Kidney capillary endothelial cell (primary cell): ENCODE measurements at regions not wholly inside any gene's neighbourhood (a gene's known extent, or its start where the extent isn't known, plus 50 kb on each side); places are given as distances from the start of the nearest gene placed in this dataset.

Source experiments
- DNase-seq: peaks from one replicate; pipeline ENCODE4 v3.0.0-alpha.2; 2018; ENCODE audit warnings: low spot score

DNA sequence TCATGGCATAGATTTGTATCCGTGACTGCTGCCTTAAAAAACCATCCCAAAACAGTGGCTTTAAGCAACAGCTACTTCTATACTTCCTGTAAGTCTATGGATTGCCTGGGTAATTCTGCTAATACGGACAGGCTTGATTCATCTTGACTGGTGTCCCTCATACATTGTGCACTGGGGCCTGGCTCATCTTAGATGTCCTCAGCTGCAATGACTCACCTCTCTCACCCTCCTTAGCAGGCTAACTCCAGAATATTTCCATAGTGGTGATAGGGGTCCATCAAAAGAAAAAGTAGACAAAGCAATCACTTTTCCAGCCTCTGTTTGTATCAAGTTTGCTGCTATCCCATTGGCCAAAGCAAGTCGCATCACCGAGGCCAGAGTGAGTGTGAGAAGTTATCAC is 409.1 kb upstream of the KAZN start:
- no peak for DNase-seq

DNA sequence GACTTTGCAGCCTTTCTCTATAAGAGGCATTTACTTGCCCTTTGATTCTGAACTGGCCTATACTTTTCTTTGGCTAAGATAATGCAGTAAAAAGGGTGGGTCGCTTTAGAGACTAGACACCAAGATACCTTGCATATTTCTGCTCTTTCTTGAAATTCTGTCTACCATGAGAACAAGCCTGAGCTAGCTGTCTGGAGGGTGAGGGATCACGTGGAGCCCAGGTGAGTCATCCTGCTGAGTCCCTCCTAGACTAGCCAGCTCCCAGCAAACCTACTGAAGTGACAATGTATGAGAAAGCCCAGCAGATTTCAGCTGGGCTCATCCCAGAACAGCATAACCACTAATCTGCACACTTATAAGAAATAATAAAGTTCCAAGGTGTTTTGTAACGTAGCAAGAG is 408.0 kb upstream of the KAZN start:
- no peak for DNase-seq

DNA sequence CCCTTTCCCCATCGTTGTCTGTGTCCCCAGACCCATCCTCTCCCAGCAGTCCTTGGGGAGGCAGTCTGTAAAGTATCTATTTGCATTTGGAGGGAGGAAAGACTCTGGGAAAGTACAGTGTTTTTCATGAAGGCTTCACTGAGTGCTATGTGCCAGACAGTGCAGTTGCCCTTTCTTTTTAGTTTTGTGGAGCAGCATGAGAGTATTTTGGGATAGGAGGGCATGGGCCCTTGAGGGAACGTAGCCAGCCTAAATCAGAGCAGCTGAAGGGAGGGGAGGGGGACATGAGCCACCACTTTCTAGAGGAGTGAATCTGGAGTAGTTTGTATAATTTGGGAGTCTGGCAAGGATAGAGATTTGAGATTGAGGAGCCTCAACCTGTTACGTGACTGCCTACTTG is 404.0 kb upstream of the KAZN start:
- DNase-seq: no peak

DNA sequence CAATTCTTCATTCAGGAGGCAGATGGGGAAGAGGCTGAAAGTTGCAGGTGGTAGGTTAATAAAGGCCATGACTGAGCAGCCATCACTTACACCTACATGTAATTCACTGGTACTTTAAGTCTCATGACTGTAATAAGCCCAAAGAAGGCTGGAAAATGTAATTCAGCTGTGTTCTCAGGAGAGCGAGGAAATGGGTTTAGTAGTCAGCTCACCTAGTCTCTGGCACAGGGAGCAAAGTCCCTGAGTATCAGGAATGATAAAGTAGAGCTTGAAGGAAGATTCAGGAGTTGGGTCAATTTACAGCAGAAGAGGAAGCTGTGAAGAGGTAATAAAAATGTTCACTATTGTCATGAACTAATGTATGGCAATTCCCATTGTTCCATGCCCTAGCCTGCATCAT is 393.4 kb upstream of the KAZN start:
- DNase-seq: no peak

DNA sequence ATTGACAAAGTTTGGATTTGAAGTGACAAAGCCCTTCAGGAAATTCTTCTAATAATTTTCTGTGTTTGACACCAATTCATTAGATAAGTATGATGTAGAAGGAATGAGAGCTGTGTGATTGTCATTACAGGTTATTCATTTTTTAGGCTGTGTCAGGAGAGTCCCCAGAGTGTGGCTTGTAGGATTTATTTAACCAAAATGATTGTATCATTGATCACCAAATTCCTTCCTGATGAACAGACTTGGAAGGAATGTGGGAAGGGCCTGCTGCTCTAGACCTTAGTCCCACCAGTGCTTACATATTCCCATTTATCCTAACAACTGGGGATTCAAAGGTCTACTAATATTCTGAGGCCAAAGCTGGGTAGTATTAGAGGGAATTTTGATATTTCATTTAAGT is 383.3 kb upstream of the KAZN start:
- no peak for DNase-seq

DNA sequence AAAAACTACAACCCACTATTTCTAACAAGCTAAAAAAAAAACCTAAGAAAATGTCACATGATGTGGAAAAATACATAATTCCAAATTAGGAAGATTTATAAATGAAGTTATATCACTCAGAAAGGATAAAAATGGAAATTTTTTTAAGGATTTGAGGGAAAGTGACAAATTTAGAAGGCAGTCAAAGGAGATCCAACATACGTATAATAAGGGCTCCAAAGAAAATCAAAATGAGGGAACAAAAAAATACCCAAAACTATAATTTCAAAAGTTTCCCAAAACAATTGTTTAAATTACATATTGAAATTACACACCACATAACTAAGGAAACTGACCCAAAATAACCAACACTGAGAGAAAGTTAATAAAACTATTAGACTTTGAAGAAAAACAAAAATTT is 381.1 kb upstream of the KAZN start:
- DNase-seq: no peak

DNA sequence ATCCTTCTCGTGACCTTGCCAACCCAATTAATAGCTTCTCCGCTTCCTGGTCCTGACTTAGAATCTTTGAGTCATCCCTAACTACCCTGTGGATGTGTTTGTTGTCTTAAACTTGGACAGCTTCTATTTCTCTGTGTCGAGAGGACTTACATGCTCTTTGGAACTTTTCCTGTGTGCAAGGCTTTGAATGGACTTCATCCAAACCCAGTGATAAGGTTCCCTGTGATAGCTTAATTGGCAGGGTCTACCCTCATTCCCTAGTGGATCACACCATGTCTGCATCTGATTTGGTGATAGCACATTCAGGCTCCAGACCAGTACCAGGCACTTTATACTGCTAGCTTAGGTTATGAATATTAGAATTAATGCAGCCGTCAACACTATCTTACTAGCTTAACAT is 378.2 kb upstream of the KAZN start:
- no peak for DNase-seq

DNA sequence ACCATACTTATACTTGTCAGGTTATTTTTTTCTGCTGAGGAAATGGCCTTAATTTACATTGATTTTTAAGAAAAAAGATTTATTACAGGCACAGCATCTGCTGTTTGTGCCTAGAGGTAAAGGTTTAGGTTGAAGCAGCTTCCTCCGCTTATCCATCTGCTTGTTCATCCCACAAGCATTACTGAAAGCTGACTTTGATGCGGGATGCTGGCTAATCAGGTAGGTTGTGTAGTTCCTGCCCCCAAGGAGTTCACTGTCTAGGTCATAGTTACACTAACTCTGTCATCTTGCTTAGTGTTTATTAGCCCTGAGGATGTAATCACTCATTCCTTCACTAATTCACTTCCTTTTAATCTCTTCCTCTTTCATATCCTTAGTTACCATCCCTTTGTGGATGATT is 377.7 kb upstream of the KAZN start:
- no peak for DNase-seq

DNA sequence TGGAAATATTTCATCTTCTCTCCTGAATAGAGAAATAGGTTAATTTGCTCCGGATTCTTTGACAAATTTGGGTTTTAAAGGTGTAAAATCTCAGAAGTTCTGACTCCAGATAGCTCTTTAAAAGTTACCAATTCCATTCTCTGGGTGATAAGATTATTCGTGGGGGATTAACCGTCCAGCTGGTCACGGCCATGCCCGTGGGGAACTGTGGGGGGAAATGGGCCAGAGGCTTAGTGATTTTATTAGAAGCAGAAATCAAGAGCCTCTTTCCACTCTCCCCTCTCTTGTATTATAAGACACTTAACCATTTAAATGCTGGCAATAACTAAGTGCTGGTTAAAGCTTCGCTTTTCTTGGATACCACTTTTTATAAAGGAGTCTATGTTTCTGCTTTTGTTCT is 376.4 kb upstream of the KAZN start:
- DNase-seq: no peak

DNA sequence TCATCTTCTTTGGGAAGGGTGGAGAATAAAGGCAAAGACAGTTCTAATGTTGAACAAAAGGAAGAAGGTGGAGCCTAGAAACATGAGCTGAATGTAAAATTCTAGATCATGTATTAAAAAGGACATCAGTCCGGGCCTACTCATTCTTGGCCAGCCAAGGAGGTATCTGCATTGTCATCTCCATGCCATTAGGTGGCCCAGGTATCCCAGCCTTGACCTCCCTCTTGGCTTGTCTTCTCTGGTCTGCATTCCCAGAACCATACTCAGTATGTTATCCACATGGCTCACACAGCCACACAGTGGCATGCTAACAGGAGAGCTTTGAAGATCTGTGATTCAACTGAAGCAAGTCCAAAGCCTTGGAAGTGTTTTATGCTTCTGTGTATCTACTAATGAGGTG is 369.8 kb upstream of the KAZN start:
- DNase-seq: no peak

DNA sequence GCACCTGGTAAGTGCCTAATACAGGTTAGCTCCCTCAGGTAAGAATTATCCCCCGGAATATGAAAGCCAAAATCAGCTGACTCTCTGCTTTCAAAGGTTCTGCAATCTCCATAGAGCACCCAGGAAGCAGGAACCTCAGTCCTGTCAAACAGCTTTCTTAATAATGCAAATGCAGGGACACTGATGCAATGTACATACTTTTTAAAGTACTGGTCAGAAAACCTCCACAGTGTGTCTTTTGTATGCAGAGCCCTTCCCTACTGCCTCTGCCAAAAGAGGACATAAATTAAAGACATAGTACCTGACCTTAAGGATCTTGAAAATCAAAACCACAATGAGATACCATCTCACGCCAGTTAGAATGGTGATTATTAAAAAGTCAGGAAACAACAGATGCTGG is 365.0 kb upstream of the KAZN start:
- no peak for DNase-seq

DNA sequence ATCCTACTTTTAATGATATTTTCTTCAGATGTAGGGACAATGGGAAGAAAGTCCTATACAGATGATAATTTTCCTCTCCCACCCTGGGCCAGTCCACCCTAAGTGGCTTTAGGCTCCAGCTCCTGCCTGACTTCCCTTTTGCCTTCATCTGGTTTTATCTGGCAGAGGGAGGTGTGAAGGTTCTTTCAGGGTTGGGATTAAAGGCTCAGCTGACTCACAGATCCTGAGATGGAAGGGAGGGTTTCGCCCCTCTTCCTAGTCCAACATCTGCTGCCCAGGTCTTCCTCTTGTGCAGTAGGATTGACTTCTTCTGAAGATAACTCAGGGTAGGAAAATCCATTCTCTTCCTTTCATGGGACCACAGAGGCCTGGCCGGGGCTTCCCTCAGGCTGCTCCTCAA is 362.4 kb upstream of the KAZN start:
- DNase-seq: no peak

DNA sequence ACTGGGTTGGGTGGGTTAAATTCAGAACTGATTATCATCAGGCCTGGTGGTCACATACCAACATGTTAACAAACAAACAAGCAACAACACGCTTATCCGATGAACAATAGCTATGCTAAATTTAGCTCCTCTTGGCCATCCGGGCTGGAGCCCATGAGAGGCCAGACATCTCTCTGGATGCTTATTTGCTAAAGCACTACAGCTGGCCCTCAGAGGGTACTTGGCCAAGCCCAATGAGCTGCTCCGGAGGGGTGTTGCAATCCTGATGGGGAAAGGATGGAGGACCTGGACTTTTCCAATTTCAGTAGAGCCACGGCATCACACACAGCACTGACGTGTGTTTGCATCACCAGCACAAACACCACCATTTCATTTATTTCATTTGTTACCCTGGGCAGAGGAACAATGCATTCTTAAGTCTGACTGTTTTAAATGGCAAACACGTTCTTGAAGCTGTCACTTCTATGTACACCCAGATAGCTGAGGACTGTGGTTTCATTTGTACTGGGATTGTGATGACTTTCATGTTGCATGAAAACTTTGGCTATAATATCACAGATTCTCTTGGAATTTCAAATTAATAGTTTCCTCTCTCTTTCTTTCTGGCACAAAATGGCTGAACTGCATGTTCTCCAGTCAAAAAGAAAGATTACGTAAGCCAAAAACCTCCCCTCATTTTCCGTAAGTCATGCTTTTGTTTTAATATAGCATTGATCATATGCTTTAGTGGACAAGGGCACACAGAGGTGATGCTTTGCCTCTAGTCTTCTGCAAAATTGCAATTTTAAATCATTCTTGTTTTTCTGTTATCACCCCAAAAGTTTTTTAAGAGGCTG is 359.8 kb upstream of the KAZN start:
- no peak for DNase-seq

DNA sequence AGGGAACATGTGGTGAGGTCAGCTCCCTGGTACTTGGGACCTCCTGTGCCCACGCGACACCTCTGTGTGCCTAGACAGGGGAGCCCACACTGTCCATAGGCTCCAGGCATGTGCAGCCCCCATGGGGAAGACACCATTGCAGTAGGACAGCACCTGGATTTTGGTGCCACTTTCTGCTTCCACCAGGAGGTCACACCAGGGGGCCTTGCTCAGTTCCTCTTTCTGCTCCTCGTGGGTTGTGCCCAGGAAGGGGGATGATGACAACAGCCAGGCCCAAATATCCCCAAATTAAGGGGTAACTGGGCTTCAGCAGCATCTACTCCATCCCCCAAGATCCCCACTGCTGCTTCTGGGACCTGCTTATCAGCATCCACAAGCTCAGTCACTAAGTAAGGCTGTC is 358.2 kb upstream of the KAZN start:
- no peak for DNase-seq

DNA sequence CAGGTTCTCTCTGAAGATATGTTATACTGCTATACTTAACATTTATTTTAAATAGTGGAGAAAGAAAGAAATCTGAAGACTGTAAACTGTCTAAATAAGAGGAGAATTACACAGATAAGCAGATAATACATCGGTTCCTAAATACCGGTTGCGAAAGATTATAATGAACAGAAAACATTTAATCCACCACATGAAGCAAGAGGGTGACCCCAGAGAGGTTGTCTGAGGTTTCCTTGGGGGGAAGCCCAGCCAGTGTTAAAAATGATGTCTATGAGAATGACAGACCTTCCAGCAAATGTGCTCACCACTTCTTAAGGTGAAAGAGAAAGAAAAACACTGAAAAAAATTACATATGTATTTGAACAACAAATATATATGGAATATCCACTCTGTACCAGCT is 356.4 kb upstream of the KAZN start:
- no peak for DNase-seq

DNA sequence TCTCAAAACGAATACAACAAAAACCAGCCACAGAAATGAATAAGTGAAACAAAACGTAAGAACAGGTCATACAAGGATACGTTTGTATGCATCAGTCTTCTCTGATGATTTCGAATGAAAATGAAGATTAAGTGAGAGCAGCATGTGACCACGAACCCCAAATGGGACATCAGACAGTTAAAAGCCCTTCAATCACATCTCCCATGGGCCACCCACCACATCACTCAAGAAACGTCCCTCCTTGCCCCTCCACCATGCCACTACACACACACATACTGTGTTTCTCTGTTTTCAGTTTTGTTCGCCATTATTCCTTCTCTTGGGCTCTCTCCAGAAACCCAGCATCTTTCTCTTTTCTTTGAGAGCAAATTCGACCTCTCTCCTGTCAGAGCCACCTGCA is 355.6 kb upstream of the KAZN start:
- no peak for DNase-seq

DNA sequence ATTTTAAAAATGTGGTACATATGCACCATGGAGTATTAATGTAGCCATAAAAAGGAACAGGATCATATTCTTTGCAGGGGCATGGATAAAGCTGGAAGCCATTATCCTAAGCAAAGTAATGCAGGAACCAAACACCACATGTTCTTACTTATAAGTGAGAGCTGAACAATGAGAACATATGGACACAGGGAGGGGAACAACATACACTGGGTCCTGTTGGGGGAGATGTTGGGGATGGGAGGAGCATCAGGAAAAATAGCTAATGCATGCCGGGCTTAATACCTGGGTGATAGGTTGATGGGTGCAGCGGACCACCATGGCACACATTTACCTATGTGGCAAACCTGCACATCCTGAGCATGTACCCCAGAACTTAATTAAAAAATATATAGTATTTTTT is 352.5 kb upstream of the KAZN start:
- no peak for DNase-seq

DNA sequence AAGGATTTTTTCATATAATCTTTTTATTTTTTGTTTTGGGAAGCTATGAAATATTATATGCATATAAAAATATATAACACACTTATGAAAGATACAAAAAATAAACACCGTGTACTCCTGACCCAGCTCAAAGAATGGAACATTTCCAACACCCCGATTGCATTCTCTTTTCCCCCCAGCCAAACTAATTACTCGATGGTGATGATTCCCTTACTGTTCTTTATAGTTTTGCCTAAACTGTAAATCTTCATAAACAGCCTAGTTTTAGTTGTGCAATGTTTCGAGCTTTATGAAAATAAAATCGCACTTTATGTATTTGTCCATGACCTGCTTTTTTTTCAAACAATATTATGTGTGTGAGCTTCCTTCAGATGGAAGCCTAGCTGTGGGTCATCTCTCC is 352.0 kb upstream of the KAZN start:
- DNase-seq: no peak

DNA sequence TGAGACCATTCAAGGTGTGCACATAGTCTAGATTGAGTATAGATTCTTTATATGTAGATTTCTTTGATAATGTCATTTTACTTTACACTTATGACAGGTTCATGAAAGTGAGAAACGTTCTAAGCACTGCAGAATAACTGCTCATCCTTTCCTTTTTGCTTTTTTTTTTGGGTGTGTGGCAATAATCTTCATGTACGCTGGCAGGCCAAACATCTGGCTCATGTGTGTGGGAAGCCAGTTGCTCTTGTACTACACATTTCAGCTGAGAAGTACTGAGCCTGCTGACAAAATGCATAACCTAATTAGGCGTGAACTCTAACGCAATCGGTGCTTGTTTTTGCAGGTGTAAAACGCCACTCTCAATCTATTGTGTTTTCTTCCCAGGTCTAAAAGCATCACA is 350.8 kb upstream of the KAZN start:
- no peak for DNase-seq

DNA sequence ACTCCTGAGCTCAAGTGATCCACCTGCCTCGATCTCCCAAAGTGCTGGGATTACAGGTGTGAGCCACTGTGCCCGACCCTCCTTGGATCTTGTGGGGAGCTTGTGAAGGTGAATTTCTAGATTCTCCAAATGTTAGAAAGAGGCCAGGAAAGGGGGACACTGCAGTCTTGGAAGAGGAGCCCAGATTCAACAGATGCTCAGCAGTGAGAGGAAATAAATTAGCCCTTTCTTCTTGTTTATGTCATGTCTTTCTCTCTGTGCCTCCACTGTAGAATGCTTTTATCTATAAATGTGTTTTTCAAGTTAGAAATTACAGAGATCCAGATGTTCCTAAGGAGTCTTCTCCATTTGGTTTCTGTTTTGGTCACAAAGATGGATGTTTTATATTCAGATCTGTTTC is 346.6 kb upstream of the KAZN start:
- no peak for DNase-seq

DNA sequence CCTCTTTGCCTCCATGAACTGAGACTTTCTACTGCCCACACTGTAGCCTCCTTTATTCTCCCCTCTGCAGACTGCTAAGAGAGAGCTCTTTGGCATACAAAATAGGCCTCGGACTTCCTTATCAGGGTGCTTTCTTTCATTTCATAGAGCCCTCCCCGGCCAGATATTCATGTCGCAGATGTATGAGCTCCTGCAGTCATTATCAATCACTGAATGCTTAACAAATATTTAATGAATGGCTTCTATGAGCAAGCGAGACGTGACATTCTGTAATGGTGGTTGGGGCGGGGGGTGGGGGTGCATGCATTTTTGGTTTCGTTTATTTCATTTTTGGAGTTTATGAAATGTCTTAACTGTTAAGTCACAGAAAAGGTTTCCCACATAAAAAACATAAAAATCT is 344.8 kb upstream of the KAZN start:
- DNase-seq: no peak

DNA sequence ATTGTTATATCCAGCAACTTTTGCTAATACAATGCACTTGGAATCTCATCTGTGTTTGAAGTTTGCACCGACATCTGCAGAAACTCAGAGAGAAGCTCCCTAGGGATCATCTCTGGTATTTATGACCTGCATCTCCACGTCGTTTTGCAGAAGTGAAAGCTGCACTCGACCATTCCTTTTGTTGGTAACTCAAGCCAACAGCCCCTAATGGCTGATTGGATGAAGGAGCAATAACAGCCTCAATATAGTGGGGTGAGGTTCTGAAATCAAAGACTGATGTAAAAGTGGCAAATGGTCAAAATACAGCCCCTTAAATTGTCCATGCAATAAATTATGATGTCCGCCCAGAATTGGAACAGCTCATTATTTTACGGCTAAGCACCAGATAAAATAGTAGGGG is 344.2 kb upstream of the KAZN start:
- no peak for DNase-seq

DNA sequence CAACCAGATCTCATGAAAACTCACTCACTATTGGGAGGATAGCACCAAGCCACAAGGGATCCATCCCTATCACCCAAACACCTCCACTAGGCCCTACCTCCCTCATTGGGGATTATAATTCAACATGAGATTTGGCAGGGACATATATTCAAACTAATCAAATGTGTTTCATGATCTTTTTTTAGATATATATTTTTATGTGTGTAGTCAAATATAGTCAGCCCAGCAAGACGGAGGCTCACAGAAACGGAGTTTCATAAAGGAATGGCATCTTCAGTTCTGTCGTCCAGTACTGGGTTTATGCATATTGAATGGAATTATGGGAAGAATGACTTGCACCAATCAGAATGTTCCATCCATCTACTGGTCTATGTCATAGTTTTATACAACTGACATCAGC is 343.3 kb upstream of the KAZN start:
- no peak for DNase-seq

DNA sequence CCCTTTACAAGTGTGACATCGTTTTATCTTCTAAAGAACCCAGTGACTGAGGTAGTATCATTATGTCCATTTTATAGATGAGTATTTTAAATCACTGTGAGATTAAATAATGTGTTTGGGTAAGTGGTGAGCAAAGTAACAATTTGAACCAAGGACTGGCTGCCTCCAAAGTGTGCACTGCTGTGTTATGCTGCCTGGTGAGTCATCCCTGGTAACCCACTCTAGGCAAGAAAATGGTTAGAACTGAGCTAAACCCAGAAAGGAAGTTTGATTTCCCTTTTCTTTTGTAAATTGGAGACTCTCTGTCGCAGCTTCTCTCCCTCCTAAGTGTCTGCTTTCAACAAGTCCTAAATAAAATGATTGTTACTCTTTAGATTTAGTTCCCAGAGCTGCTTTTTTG is 342.8 kb upstream of the KAZN start:
- DNase-seq: no peak
